Testis (tissue), 2 donors: ENCODE measurements at regions not wholly inside any gene's neighbourhood (a gene's known extent, or its start where the extent isn't known, plus 50 kb on each side); places are given as distances from the start of the nearest gene placed in this dataset.

ENCODE experiments used
- CTCF ChIP-seq, 3 experiments: fragments of 450-650 bp in 2 of 3; fragments of 200-600 bp in 1 of 3; sonication (generic) in 1 of 3; IDR thresholded peaks; one replicate each; pipeline ENCODE4 v1.5.1; 2016 to 2019; ENCODE audit warnings: antibody characterized with exemption in 3 of 3, mild to moderate bottlenecking in 2 of 3, moderate library complexity in 1 of 3
- POLR2A ChIP-seq: fragments of 450-650 bp; IDR thresholded peaks from one replicate; pipeline ENCODE4 v1.6.1; 2017; ENCODE audit warnings: antibody characterized with exemption, mild to moderate bottlenecking, moderate library complexity

- TF ChIP-seq POLR2A (no peak), CTCF (IDR thresholded peaks at IDR 0.05) (no peak)
These were observed 473.9 kb upstream of the THBS1 start for GRCh38 chr15:39106950-39107349.
